ENCODE measurements at regions not wholly inside any gene's neighbourhood (a gene's known extent, or its start where the extent isn't known, plus 50 kb on each side); places are given as distances from the start of the nearest gene placed in this dataset.
"Not testable (repeated sequence)": the region's sequence is repeated elsewhere in the genome, so short reads cannot be mapped to it uniquely, and the experiment has no call there.

DNA sequence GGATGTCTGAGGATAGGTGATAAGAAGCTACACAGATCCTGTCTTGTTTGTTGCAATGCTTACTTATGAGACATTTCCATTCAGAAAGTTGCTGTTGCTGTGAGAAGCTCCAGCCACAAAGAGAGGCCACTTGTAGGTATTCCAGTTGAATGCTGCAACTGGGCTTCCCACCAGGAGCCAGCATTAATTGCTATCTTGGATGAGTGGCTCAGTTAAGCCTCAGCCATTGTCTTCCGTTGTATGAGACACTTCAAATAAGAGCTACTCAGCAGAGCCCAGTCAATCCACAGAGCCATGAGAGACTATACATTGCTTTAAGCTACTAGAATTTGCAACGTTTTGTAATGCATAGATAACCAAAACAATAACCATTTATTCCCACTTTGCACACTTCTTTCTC is 104.3 kb upstream of the ARRDC3 start:
- H3K36me3 ChIP-seq (ENCODE audit: control insufficient read depth in 2 of 3, insufficient read depth in 3 of 3, low read length in 3 of 3) = no peaks in the 10 kb centered on the region
- no peak for FAIRE-seq
- H3K9ac ChIP-seq (ENCODE audit: low read length in 3 of 3) = no peak overlapping the region
- DNase-seq = no peak
- intact Hi-C loops (cut with DNase I) = no loop called here
- no peaks in the 10 kb centered on the region for H3K27me3 ChIP-seq (ENCODE audit: control insufficient read depth, insufficient read depth, low read length)
- H3K27ac ChIP-seq (ENCODE audit: low read depth in 2 of 2, low read length in 2 of 2) = no peak overlapping the region
- no peaks in the 10 kb centered on the region for H3K9me3 ChIP-seq (ENCODE audit: control insufficient read depth in 2 of 3, insufficient read depth in 1 of 3, low read length in 3 of 3)
- no peak for TF ChIP-seq CTCF (IDR thresholded peaks at IDR 0.05; ENCODE audit: borderline replicate concordance, extremely low read depth, insufficient read depth)
- H3K4me3 ChIP-seq (ENCODE audit: low read length in 3 of 3) = no peak overlapping the region
- no peaks in the 10 kb centered on the region for H3K4me1 ChIP-seq (ENCODE audit: control insufficient read depth in 2 of 3, insufficient read depth in 2 of 3, low read depth in 1 of 3, low read length in 3 of 3)

DNA sequence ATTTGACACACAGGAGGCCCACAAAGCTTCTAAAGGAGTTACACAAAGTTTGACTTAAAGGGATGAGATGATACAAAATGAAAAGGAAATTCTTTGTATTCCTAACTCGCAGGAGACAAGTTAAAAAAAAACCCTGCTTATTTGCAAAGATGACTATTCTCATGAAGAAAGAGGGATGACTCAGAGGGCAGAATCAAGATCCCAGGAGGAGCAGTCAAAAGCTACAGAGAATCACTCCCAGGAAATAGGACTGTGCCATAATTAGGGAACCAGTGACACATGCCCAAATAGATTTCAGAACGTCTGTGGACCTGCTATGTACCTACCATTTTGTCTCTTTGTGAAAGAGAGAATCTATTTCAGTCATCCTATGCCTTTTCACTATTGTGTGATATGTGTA is 103.5 kb upstream of the ARRDC3 start:
- DNase-seq = no peak
- intact Hi-C loops (cut with DNase I) = no loop called here

GRCh38 chr5:91484662-91485061 is 101.5 kb upstream of the ARRDC3 start:
- DNase-seq (no peak), FAIRE-seq (no peak)
- Histone ChIP-seq H3K9me3 (ENCODE audit: control insufficient read depth in 2 of 3, insufficient read depth in 1 of 3, low read length in 3 of 3) (no peaks in the 10 kb centered on the region), H3K9ac (ENCODE audit: low read length in 3 of 3) (no peak overlapping the region), H3K27me3 (ENCODE audit: control insufficient read depth, insufficient read depth, low read length) (no peaks in the 10 kb centered on the region), H3K27ac (ENCODE audit: low read depth in 2 of 2, low read length in 2 of 2) (no peak overlapping the region), H3K36me3 (ENCODE audit: control insufficient read depth in 2 of 3, insufficient read depth in 3 of 3, low read length in 3 of 3) (no peaks in the 10 kb centered on the region), H3K4me1 (ENCODE audit: control insufficient read depth in 2 of 3, insufficient read depth in 2 of 3, low read depth in 1 of 3, low read length in 3 of 3) (no peaks in the 10 kb centered on the region), H3K4me3 (ENCODE audit: low read length in 3 of 3) (no peak overlapping the region)
- no peak for TF ChIP-seq CTCF (IDR thresholded peaks at IDR 0.05; ENCODE audit: borderline replicate concordance, extremely low read depth, insufficient read depth)
- intact Hi-C loops (cut with DNase I) = no loop called here

More for the DNA sequence above, 103.5 kb upstream of the ARRDC3 start:
- Histone ChIP-seq H3K36me3 (ENCODE audit: control insufficient read depth in 2 of 3, insufficient read depth in 3 of 3, low read length in 3 of 3) (no peaks in the 10 kb centered on the region), H3K4me1 (ENCODE audit: control insufficient read depth in 2 of 3, insufficient read depth in 2 of 3, low read depth in 1 of 3, low read length in 3 of 3) (no peaks in the 10 kb centered on the region), H3K9me3 (ENCODE audit: control insufficient read depth in 2 of 3, insufficient read depth in 1 of 3, low read length in 3 of 3) (no peaks in the 10 kb centered on the region), H3K4me3 (ENCODE audit: low read length in 3 of 3) (no peak overlapping the region), H3K9ac (ENCODE audit: low read length in 3 of 3) (no peak overlapping the region), H3K27ac (ENCODE audit: low read depth in 2 of 2, low read length in 2 of 2) (no peak overlapping the region), H3K27me3 (ENCODE audit: control insufficient read depth, insufficient read depth, low read length) (no peaks in the 10 kb centered on the region)
- no peak for TF ChIP-seq CTCF (IDR thresholded peaks at IDR 0.05; ENCODE audit: borderline replicate concordance, extremely low read depth, insufficient read depth)
- no peak for FAIRE-seq

DNA sequence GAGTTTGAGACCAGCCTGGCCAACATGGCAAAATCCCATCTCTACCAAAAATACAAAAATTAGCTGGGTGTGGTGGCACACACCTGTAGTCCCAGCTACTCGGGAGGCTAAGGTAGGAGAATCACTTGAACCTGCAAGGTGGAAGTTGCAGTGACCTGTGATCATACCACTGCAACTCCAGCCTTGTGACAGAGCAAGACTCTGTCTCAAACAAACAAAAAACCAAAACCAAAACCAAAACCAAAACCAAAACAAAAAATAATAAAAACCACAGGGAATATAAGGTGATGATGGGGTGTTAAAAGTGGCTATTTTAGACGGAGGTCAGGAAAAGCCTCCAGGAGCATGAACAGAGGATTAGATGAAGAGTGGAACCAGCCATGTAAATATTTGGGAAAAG is 96.3 kb upstream of the ARRDC3 start:
- DNase-seq; H3K9ac ChIP-seq (ENCODE audit: low read length in 3 of 3); intact Hi-C loops (cut with DNase I); H3K9me3 ChIP-seq (ENCODE audit: control insufficient read depth in 2 of 3, insufficient read depth in 1 of 3, low read length in 3 of 3); H3K4me3 ChIP-seq (ENCODE audit: low read length in 3 of 3); H3K27me3 ChIP-seq (ENCODE audit: control insufficient read depth, insufficient read depth, low read length); FAIRE-seq; H3K36me3 ChIP-seq (ENCODE audit: control insufficient read depth in 2 of 3, insufficient read depth in 3 of 3, low read length in 3 of 3); H3K4me1 ChIP-seq (ENCODE audit: control insufficient read depth in 2 of 3, insufficient read depth in 2 of 3, low read depth in 1 of 3, low read length in 3 of 3); H3K27ac ChIP-seq (ENCODE audit: low read depth in 2 of 2, low read length in 2 of 2): not testable (repeated sequence)
